HTR-8/SVneo (cell line): ENCODE measurements at regions not wholly inside any gene's neighbourhood (a gene's known extent, or its start where the extent isn't known, plus 50 kb on each side); places are given as distances from the start of the nearest gene placed in this dataset.
"Not testable (repeated sequence)": the region's sequence is repeated elsewhere in the genome, so short reads cannot be mapped to it uniquely, and the experiment has no call there.

Experiments
- DNase-seq: peaks from one replicate; pipeline ENCODE4 v3.0.0; 2011; ENCODE audit warnings: low spot score, mixed read lengths; ENCODE audit not compliant: insufficient read length
- FAIRE-seq: peaks from 2 replicates; lab custom pipeline; 2011; peaks lifted over from hg19 to GRCh38; lab: Jason Lieb, UNC

GRCh38 chr1:69120126-69120741 is 447.5 kb upstream of the LRRC7 start:
- DNase-seq, FAIRE-seq: not testable (repeated sequence)

GRCh38 chr1:69120817-69121216 is 446.9 kb upstream of the LRRC7 start:
- FAIRE-seq (no peak), DNase-seq (no peak)

- DNase-seq (no peak), FAIRE-seq (no peak)
These were observed 446.0 kb upstream of the LRRC7 start for GRCh38 chr1:69121723-69122122.

GRCh38 chr1:69122373-69122772 is 445.3 kb upstream of the LRRC7 start:
- DNase-seq (no peak), FAIRE-seq (no peak)

GRCh38 chr1:69123486-69123885 is 444.2 kb upstream of the LRRC7 start:
- DNase-seq (no peak), FAIRE-seq (no peak)

GRCh38 chr1:69126796-69127195 is 440.9 kb upstream of the LRRC7 start:
- no peak for FAIRE-seq
- no peak for DNase-seq

GRCh38 chr1:69128204-69128603 is 439.5 kb upstream of the LRRC7 start:
- DNase-seq (no peak), FAIRE-seq (no peak)

GRCh38 chr1:69129538-69129937 is 438.2 kb upstream of the LRRC7 start:
- DNase-seq, result no peak
- no peak for FAIRE-seq

- DNase-seq, result no peak
- FAIRE-seq, result no peak
These were observed 429.6 kb upstream of the LRRC7 start for GRCh38 chr1:69138172-69138571.

GRCh38 chr1:69139007-69139406 is 428.7 kb upstream of the LRRC7 start:
- DNase-seq (no peak), FAIRE-seq (no peak)

GRCh38 chr1:69146303-69146702 is 421.4 kb upstream of the LRRC7 start:
- FAIRE-seq (no peak), DNase-seq (no peak)

- no peak for FAIRE-seq
These were observed 419.0 kb upstream of the LRRC7 start for GRCh38 chr1:69148731-69149130.

GRCh38 chr1:69157046-69157756 is 410.5 kb upstream of the LRRC7 start:
- FAIRE-seq (no peak), DNase-seq (no peak)

More at GRCh38 chr1:69148731-69149130, 419.0 kb upstream of the LRRC7 start:
- DNase-seq, result no peak

GRCh38 chr1:69163241-69163640 is 404.5 kb upstream of the LRRC7 start:
- no peak for FAIRE-seq
- no peak for DNase-seq

- FAIRE-seq (no peak), DNase-seq (no peak)
These were observed 403.9 kb upstream of the LRRC7 start for GRCh38 chr1:69163779-69164178.

- no peak for FAIRE-seq
These were observed 399.8 kb upstream of the LRRC7 start for GRCh38 chr1:69167876-69168275.

GRCh38 chr1:69171248-69171647 is 396.5 kb upstream of the LRRC7 start:
- DNase-seq (no peak), FAIRE-seq (no peak)

More at GRCh38 chr1:69167876-69168275, 399.8 kb upstream of the LRRC7 start:
- DNase-seq, result no peak

- FAIRE-seq, result no peak
These were observed 395.4 kb upstream of the LRRC7 start for GRCh38 chr1:69172003-69173000.

GRCh38 chr1:69175053-69175452 is 392.7 kb upstream of the LRRC7 start:
- DNase-seq, result no peak
- no peak for FAIRE-seq

More at GRCh38 chr1:69172003-69173000, 395.4 kb upstream of the LRRC7 start:
- no peak for DNase-seq

- no peak for FAIRE-seq
- DNase-seq, result no peak
These were observed 387.4 kb upstream of the LRRC7 start for GRCh38 chr1:69180358-69180757.

- DNase-seq (no peak), FAIRE-seq (no peak)
These were observed 382.3 kb upstream of the LRRC7 start for GRCh38 chr1:69185378-69185777.
